GM23338 (cell line): ENCODE measurements at regions not wholly inside any gene's neighbourhood (a gene's known extent, or its start where the extent isn't known, plus 50 kb on each side); places are given as distances from the start of the nearest gene placed in this dataset.
A peak's percentile ranks its signal among the peaks of the same experiment; 100 is the strongest.

Experiments used
- ATAC-seq: fragments of 200-7000 bp; cut with Tn5 transposase; 3 replicates; pipeline ENCODE4 v1.9.1; 2020
- DNase-seq: peaks from one replicate; pipeline ENCODE4 v3.0.0-alpha.2; 2015; ENCODE audit warnings: low spot score
- H2AFZ ChIP-seq: fragments of 200-600 bp; sonication (generic); 2 replicates; pipeline ENCODE4 v1.8.0; 2016; ENCODE audit warnings: antibody characterized with exemption, mild to moderate bottlenecking, moderate library complexity
- H3F3A ChIP-seq: fragments of 200-600 bp; sonication (generic); replicated peaks from 2 replicates; pipeline ENCODE4 v1.8.0; 2017; ENCODE audit warnings: antibody characterized with exemption, mixed run types, low read depth
- H3K27ac ChIP-seq: fragments of 200-600 bp; sonication (generic); 2 replicates; pipeline ENCODE4 v1.6.1; 2016; ENCODE audit warnings: low read depth
- H3K27me3 ChIP-seq: fragments of 200-600 bp; sonication (generic); 2 replicates; pipeline ENCODE4 v1.8.0; 2016; ENCODE audit warnings: mild to moderate bottlenecking, mixed run types, moderate library complexity; ENCODE audit not compliant: insufficient read depth
- H3K36me3 ChIP-seq: fragments of 200-600 bp; sonication (generic); 2 replicates; pipeline ENCODE4 v1.8.0; 2016; ENCODE audit warnings: mild to moderate bottlenecking; ENCODE audit not compliant: insufficient read depth
- H3K4me1 ChIP-seq: fragments of 200-600 bp; sonication (generic); 2 replicates; pipeline ENCODE4 v1.8.0; 2016; ENCODE audit warnings: mild to moderate bottlenecking, moderate library complexity; ENCODE audit not compliant: insufficient read depth
- H3K4me2 ChIP-seq: fragments of 200-600 bp; sonication (generic); 2 replicates; pipeline ENCODE4 v1.7.1; 2017; ENCODE audit warnings: mixed run types
- H3K4me3 ChIP-seq: fragments of 200-600 bp; sonication (generic); 2 replicates; pipeline ENCODE4 v1.6.1; 2016; ENCODE audit warnings: mixed run types
- H3K79me2 ChIP-seq: fragments of 200-600 bp; sonication (generic); replicated peaks from 2 replicates; pipeline ENCODE4 v1.8.0; 2017; ENCODE audit warnings: mild to moderate bottlenecking; ENCODE audit not compliant: insufficient read depth
- H3K9me2 ChIP-seq: fragments of 200-600 bp; sonication (generic); 2 replicates; pipeline ENCODE4 v1.8.0; 2017; ENCODE audit not compliant: insufficient read depth
- H4K20me1 ChIP-seq: fragments of 200-600 bp; sonication (generic); replicated peaks from 2 replicates; pipeline ENCODE4 v1.8.0; 2017; ENCODE audit warnings: mild to moderate bottlenecking; ENCODE audit not compliant: insufficient read depth
- H3K27ac Mint-ChIP-seq: 2 replicates; pipeline ENCODE4 v1.8.0; 2020; ENCODE audit warnings: inconsistent platforms, mild to moderate bottlenecking, moderate library complexity, mixed read lengths
- H3K27me3 Mint-ChIP-seq: 3 replicates; pipeline ENCODE4 v1.8.0; 2022; ENCODE audit warnings: low read depth, mild to moderate bottlenecking, moderate library complexity, mixed read lengths, inconsistent platforms; ENCODE audit not compliant: insufficient read depth, poor library complexity
- H3K36me3 Mint-ChIP-seq: 3 replicates; pipeline ENCODE4 v1.8.0; 2021; ENCODE audit warnings: low read depth, mild to moderate bottlenecking, inconsistent platforms, moderate library complexity, mixed read lengths
- H3K4me1 Mint-ChIP-seq: 3 replicates; pipeline ENCODE4 v1.8.0; 2020; ENCODE audit warnings: mild to moderate bottlenecking, inconsistent platforms, mixed read lengths
- H3K4me3 Mint-ChIP-seq: 3 replicates; pipeline ENCODE4 v1.8.0; 2021; ENCODE audit warnings: moderate library complexity, mild to moderate bottlenecking, inconsistent platforms, mixed read lengths
- H3K9me3 Mint-ChIP-seq: 3 replicates; pipeline ENCODE4 v1.8.0; 2020; ENCODE audit warnings: moderate library complexity, mild to moderate bottlenecking, inconsistent platforms, mixed read lengths
- CREB1 ChIP-seq: fragments of 250-450 bp; sonication (Bioruptor Pico); IDR thresholded peaks from 2 replicates; pipeline ENCODE4 v1.5.0; 2020; ENCODE audit warnings: low read depth, mild to moderate bottlenecking, moderate library complexity
- EZH2 ChIP-seq: fragments of 200-600 bp; sonication (generic); IDR thresholded peaks from one replicate; pipeline ENCODE4 v1.8.0; 2017; ENCODE audit warnings: antibody characterized with exemption, mild to moderate bottlenecking, low read depth; ENCODE audit not compliant: unreplicated experiment
- EZH2phosphoT487 ChIP-seq: fragments of 200-600 bp; sonication (generic); IDR thresholded peaks from one replicate; pipeline ENCODE4 v1.8.1; 2018; ENCODE audit warnings: antibody characterized with exemption; ENCODE audit not compliant: unreplicated experiment
- JUNB ChIP-seq: IDR thresholded peaks from one replicate; pipeline ENCODE4 v1.6.1; 2016; ENCODE audit warnings: antibody characterized with exemption; ENCODE audit not compliant: unreplicated experiment
- NANOG ChIP-seq: IDR thresholded peaks from 2 replicates; pipeline ENCODE4 v1.6.1; 2016; ENCODE audit warnings: antibody characterized with exemption, borderline replicate concordance
- POLR2AphosphoS5 ChIP-seq: IDR thresholded peaks from 2 replicates; pipeline ENCODE4 v1.6.1; 2016; ENCODE audit warnings: antibody characterized with exemption, low read depth
- STAT1 ChIP-seq: IDR thresholded peaks from one replicate; pipeline ENCODE4 v1.6.1; 2016; ENCODE audit warnings: antibody characterized with exemption; ENCODE audit not compliant: unreplicated experiment
- ZNF114 ChIP-seq: fragments of 250-450 bp; sonication (Bioruptor Pico); IDR thresholded peaks from 2 replicates; pipeline ENCODE4 v1.5.0; 2020; ENCODE audit warnings: mild to moderate bottlenecking, moderate library complexity
- ZNF331 ChIP-seq: fragments of 250-450 bp; sonication (Bioruptor Pico); IDR thresholded peaks from 2 replicates; pipeline ENCODE4 v1.5.0; 2020; ENCODE audit warnings: low read depth, mild to moderate bottlenecking, moderate library complexity
- TF ChIP-seq, protein P1 (sequence below), 2 experiments: fragments of 200-600 bp in 1 of 2; sonication (generic) in 1 of 2; conservative IDR thresholded peaks; 2 replicates each; pipeline versions ENCODE4 v1.5.1 to v1.6.1; 2016 to 2017; ENCODE audit warnings: antibody characterized with exemption in 2 of 2, low read depth in 2 of 2, mild to moderate bottlenecking in 2 of 2, moderate library complexity in 1 of 2
- TF ChIP-seq, protein P2 (sequence below): IDR thresholded peaks from 2 replicates; pipeline ENCODE4 v1.6.1; 2016; ENCODE audit warnings: antibody characterized with exemption
- TF ChIP-seq, protein P3 (sequence below): fragments of 250-450 bp; sonication (Bioruptor Pico); IDR thresholded peaks from 2 replicates; pipeline ENCODE4 v1.5.0; 2020; ENCODE audit warnings: mild to moderate bottlenecking, moderate library complexity
- TF ChIP-seq, protein P4 (sequence below): IDR thresholded peaks from one replicate; pipeline ENCODE4 v1.6.1; 2018; ENCODE audit warnings: antibody characterized with exemption; ENCODE audit not compliant: unreplicated experiment

DNA sequence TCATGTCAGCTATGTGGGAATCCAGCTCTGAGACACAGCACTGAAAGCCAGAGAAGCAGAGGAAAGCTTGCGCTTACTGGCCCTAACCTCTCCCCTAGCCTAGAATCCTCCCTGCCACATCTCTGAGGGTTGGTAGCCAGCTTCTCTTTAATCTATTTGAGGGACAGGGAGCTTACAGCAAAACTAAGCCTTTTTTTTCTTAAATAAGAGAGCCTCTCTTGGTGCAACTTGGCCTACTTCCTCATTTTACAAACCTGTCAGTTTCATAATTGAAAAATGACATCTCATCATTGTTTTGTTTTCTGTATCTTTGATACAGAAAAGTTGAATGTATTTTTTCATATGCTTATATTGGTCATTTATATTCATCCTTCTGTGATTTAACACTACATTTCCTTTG lies 193.9 kb downstream of the ZNF621 start:
- Histone ChIP-seq H2AFZ (0 out of 2 replicates have a peak overlapping the region, but pooled peaks have one; percentile 25), H3K4me3 (no peak overlapping the region), H3K4me2 (no peak overlapping the region), H3F3A (no peaks in the 10 kb centered on the region), H3K27me3 (no peaks in the 10 kb centered on the region), H3K36me3 (no peaks in the 10 kb centered on the region), H3K4me1 (no peaks in the 10 kb centered on the region), H3K79me2 (no peaks in the 10 kb centered on the region), H3K27ac (no peak overlapping the region), H3K9me2 (no peaks in the 10 kb centered on the region), H4K20me1 (no peaks in the 10 kb centered on the region)
- no peak for ATAC-seq
- H3K27ac Mint-ChIP-seq: no peak overlapping the region
- H3K9me3 Mint-ChIP-seq: no peaks in the 10 kb centered on the region
- TF ChIP-seq ZNF331 (CRISPR knock-in tag): no peak
- TF ChIP-seq, protein P1, sequence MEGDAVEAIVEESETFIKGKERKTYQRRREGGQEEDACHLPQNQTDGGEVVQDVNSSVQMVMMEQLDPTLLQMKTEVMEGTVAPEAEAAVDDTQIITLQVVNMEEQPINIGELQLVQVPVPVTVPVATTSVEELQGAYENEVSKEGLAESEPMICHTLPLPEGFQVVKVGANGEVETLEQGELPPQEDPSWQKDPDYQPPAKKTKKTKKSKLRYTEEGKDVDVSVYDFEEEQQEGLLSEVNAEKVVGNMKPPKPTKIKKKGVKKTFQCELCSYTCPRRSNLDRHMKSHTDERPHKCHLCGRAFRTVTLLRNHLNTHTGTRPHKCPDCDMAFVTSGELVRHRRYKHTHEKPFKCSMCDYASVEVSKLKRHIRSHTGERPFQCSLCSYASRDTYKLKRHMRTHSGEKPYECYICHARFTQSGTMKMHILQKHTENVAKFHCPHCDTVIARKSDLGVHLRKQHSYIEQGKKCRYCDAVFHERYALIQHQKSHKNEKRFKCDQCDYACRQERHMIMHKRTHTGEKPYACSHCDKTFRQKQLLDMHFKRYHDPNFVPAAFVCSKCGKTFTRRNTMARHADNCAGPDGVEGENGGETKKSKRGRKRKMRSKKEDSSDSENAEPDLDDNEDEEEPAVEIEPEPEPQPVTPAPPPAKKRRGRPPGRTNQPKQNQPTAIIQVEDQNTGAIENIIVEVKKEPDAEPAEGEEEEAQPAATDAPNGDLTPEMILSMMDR (conservative IDR thresholded peaks at IDR 0.05; ENCODE audit: low read depth in 2 of 2): no peak
- no peak for TF ChIP-seq EZH2phosphoT487
- TF ChIP-seq, protein P2, sequence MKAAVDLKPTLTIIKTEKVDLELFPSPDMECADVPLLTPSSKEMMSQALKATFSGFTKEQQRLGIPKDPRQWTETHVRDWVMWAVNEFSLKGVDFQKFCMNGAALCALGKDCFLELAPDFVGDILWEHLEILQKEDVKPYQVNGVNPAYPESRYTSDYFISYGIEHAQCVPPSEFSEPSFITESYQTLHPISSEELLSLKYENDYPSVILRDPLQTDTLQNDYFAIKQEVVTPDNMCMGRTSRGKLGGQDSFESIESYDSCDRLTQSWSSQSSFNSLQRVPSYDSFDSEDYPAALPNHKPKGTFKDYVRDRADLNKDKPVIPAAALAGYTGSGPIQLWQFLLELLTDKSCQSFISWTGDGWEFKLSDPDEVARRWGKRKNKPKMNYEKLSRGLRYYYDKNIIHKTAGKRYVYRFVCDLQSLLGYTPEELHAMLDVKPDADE: no peak
- no peak for TF ChIP-seq CREB1 (CRISPR knock-in tag)
- TF ChIP-seq, protein P3, sequence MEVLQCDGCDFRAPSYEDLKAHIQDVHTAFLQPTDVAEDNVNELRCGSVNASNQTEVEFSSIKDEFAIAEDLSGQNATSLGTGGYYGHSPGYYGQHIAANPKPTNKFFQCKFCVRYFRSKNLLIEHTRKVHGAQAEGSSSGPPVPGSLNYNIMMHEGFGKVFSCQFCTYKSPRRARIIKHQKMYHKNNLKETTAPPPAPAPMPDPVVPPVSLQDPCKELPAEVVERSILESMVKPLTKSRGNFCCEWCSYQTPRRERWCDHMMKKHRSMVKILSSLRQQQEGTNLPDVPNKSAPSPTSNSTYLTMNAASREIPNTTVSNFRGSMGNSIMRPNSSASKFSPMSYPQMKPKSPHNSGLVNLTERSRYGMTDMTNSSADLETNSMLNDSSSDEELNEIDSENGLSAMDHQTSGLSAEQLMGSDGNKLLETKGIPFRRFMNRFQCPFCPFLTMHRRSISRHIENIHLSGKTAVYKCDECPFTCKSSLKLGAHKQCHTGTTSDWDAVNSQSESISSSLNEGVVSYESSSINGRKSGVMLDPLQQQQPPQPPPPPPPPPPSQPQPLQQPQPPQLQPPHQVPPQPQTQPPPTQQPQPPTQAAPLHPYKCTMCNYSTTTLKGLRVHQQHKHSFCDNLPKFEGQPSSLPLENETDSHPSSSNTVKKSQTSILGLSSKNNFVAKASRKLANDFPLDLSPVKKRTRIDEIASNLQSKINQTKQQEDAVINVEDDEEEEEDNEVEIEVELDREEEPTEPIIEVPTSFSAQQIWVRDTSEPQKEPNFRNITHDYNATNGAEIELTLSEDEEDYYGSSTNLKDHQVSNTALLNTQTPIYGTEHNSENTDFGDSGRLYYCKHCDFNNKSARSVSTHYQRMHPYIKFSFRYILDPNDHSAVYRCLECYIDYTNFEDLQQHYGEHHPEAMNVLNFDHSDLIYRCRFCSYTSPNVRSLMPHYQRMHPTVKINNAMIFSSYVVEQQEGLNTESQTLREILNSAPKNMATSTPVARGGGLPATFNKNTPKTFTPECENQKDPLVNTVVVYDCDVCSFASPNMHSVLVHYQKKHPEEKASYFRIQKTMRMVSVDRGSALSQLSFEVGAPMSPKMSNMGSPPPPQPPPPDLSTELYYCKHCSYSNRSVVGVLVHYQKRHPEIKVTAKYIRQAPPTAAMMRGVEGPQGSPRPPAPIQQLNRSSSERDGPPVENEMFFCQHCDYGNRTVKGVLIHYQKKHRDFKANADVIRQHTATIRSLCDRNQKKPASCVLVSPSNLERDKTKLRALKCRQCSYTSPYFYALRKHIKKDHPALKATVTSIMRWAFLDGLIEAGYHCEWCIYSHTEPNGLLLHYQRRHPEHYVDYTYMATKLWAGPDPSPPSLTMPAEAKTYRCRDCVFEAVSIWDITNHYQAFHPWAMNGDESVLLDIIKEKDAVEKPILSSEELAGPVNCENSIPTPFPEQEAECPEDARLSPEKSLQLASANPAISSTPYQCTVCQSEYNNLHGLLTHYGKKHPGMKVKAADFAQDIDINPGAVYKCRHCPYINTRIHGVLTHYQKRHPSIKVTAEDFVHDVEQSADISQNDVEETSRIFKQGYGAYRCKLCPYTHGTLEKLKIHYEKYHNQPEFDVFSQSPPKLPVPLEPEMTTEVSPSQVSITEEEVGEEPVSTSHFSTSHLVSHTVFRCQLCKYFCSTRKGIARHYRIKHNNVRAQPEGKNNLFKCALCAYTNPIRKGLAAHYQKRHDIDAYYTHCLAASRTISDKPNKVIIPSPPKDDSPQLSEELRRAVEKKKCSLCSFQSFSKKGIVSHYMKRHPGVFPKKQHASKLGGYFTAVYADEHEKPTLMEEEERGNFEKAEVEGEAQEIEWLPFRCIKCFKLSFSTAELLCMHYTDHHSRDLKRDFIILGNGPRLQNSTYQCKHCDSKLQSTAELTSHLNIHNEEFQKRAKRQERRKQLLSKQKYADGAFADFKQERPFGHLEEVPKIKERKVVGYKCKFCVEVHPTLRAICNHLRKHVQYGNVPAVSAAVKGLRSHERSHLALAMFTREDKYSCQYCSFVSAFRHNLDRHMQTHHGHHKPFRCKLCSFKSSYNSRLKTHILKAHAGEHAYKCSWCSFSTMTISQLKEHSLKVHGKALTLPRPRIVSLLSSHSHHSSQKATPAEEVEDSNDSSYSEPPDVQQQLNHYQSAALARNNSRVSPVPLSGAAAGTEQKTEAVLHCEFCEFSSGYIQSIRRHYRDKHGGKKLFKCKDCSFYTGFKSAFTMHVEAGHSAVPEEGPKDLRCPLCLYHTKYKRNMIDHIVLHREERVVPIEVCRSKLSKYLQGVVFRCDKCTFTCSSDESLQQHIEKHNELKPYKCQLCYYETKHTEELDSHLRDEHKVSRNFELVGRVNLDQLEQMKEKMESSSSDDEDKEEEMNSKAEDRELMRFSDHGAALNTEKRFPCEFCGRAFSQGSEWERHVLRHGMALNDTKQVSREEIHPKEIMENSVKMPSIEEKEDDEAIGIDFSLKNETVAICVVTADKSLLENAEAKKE: no peak
- TF ChIP-seq STAT1: no peak
- no peak for TF ChIP-seq ZNF114
- no peak for TF ChIP-seq EZH2
- TF ChIP-seq, protein P4, sequence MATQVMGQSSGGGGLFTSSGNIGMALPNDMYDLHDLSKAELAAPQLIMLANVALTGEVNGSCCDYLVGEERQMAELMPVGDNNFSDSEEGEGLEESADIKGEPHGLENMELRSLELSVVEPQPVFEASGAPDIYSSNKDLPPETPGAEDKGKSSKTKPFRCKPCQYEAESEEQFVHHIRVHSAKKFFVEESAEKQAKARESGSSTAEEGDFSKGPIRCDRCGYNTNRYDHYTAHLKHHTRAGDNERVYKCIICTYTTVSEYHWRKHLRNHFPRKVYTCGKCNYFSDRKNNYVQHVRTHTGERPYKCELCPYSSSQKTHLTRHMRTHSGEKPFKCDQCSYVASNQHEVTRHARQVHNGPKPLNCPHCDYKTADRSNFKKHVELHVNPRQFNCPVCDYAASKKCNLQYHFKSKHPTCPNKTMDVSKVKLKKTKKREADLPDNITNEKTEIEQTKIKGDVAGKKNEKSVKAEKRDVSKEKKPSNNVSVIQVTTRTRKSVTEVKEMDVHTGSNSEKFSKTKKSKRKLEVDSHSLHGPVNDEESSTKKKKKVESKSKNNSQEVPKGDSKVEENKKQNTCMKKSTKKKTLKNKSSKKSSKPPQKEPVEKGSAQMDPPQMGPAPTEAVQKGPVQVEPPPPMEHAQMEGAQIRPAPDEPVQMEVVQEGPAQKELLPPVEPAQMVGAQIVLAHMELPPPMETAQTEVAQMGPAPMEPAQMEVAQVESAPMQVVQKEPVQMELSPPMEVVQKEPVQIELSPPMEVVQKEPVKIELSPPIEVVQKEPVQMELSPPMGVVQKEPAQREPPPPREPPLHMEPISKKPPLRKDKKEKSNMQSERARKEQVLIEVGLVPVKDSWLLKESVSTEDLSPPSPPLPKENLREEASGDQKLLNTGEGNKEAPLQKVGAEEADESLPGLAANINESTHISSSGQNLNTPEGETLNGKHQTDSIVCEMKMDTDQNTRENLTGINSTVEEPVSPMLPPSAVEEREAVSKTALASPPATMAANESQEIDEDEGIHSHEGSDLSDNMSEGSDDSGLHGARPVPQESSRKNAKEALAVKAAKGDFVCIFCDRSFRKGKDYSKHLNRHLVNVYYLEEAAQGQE: no peak
- no peak for TF ChIP-seq NANOG
- no peak for TF ChIP-seq JUNB
- TF ChIP-seq POLR2AphosphoS5: no peak
- H3K4me3 Mint-ChIP-seq: no peak overlapping the region
- H3K27me3 Mint-ChIP-seq: peaks cover 6% of the 10 kb centered on the region
- no peak for DNase-seq
- H3K36me3 Mint-ChIP-seq: no peaks in the 10 kb centered on the region
- no peaks in the 10 kb centered on the region; the same call in 1 of the 3 replicates for H3K4me1 Mint-ChIP-seq
